GM12864 (cell line): ENCODE measurements at regions not wholly inside any gene's neighbourhood (a gene's known extent, or its start where the extent isn't known, plus 50 kb on each side); places are given as distances from the start of the nearest gene placed in this dataset.

ENCODE experiments used
- DNase-seq: peaks from one replicate; pipeline ENCODE4 v3.0.0-alpha.2; 2011; ENCODE audit warnings: low read depth
- H3K4me3 ChIP-seq: 2 replicates; pipeline ENCODE4 v1.5.1; 2011; ENCODE audit warnings: mild to moderate bottlenecking, low read depth, low read length, control low read depth
- CTCF ChIP-seq: IDR thresholded peaks from 2 replicates; pipeline ENCODE4 v1.5.1; 2011; ENCODE audit warnings: low read depth, mild to moderate bottlenecking, moderate library complexity, low read length, control low read depth, inconsistent platforms; ENCODE audit errors: missing control alignments

- no peak for TF ChIP-seq CTCF
- H3K4me3 ChIP-seq = no peak overlapping the region
- no peak for DNase-seq
Observed at GRCh38 chr11:112785719-112786118, 175.5 kb upstream of the NCAM1 start.

- DNase-seq = no peak
- no peak for TF ChIP-seq CTCF
- H3K4me3 ChIP-seq = no peak overlapping the region
Observed at GRCh38 chr11:112786196-112786595, 175.0 kb upstream of the NCAM1 start.

- no peak for DNase-seq
- no peak overlapping the region for H3K4me3 ChIP-seq
- TF ChIP-seq CTCF = no peak
Observed at GRCh38 chr11:112786886-112787530, 174.2 kb upstream of the NCAM1 start.

- no peak for DNase-seq
- no peak for TF ChIP-seq CTCF
- no peak overlapping the region for H3K4me3 ChIP-seq
Observed at GRCh38 chr11:112789481-112789880, 171.7 kb upstream of the NCAM1 start.

GRCh38 chr11:112790286-112790685 is 170.9 kb upstream of the NCAM1 start:
- DNase-seq = no peak
- H3K4me3 ChIP-seq = no peak overlapping the region
- no peak for TF ChIP-seq CTCF

- no peak for TF ChIP-seq CTCF
- no peak for DNase-seq
- H3K4me3 ChIP-seq = no peak overlapping the region
Observed at GRCh38 chr11:112792070-112792469, 169.2 kb upstream of the NCAM1 start.

- DNase-seq = no peak
- no peak for TF ChIP-seq CTCF
- no peak overlapping the region for H3K4me3 ChIP-seq
Observed at GRCh38 chr11:112793416-112793815, 167.8 kb upstream of the NCAM1 start.
